ENCODE measurements at regions not wholly inside any gene's neighbourhood (a gene's known extent, or its start where the extent isn't known, plus 50 kb on each side); places are given as distances from the start of the nearest gene placed in this dataset.

DNA sequence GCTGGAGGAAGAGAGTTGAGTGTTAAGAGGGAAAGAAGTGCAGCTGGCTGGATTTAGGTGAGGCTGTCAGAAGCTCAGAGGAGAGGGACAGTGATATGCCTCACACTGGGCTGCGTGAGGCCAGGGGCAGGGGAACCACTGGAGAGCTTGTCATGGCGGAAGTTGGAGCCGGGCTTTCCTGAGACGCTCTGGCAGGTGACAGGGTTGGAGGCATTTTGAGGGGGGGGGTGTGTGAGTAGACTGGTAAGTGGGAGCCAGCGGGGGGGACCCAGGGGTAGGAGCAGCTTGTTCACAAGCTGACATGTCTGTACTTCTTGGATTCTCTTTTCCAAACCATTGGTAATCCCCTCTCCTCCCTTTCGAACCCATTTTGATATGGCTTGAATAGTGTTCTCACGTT lies 331.5 kb upstream of the RGMA start:
- no peak for DNase-seq

DNA sequence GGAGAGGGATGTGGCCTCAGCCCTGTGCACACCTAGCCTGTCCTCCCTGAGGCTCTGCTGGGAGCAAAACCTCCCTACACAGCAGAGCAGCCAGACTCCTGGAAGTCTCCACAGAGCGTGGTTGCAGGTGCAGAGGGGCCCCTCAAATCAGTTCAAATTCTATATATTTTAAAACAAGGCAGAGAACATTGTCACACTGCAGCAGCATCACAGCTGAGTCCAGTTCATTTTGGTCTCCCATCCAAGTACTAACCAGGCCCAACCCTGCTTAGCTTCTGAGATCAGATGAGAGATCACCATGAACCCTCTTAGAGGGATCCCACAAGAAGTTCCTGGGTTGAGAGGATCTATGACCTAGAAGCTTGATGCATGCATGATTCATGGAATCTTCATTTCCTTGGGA lies 331.0 kb upstream of the RGMA start:
- no peak for DNase-seq

DNA sequence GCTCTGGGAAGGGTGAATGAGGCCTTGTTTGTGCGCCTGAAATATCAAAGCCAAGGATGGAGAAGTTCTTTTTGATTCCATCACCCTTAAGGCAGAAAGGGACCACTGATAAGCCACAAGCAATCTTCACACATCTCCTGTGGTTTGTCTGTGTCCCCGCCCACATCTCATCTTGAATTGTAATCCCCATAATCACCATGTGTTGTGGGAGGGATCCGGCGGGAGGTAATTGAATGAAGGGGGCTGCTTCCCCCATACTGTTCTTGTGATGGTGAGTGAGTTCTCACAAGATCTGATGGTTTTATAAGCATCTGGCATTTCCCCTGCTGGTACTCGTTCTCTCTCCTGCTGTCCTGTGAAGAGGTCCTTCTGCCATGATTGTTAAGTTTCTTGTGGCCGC lies 329.6 kb upstream of the RGMA start:
- no peak for DNase-seq

DNA sequence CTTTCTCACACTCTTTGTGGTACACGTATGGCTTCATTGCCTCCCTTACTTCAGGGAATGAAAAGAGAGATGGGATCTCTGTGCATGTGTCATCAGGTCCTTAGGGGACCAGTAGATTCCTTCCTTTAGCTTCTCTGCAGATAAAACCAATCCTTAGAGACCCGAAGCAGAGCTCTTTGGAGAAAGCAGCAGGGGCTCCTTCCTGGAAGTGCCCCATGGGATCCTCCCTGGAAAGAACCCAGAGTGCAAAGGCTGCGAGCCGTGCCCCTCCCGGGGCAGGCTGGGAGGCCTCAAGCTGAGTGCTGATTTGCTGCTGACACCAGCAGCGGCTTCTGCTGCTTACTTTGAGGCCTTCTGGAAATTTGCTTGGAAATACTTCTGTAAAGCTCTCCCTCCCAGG lies 328.6 kb upstream of the RGMA start:
- DNase-seq, result no peak

DNA sequence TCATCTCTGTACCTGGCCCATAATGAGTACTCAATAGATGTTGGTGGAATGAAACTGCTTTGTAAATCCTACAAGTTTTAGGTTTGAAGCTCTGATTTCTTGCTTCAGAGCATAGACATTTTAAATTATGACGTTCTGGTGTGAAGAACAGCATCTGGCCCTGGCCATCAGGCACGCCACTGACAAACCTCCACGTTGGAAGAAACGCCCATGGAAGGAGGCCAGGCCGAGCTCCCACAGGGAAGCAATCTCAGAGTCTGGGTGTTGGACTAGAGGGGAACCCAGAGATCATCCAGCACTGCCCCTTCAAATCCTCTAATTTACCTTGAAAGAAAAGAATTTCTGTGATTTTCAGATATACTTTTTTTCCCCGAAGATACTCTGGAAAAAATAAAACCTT lies 328.1 kb upstream of the RGMA start:
- no peak for DNase-seq

GRCh38 chr15:93415576-93415975 lies 326.6 kb upstream of the RGMA start:
- DNase-seq, result no peak

DNA sequence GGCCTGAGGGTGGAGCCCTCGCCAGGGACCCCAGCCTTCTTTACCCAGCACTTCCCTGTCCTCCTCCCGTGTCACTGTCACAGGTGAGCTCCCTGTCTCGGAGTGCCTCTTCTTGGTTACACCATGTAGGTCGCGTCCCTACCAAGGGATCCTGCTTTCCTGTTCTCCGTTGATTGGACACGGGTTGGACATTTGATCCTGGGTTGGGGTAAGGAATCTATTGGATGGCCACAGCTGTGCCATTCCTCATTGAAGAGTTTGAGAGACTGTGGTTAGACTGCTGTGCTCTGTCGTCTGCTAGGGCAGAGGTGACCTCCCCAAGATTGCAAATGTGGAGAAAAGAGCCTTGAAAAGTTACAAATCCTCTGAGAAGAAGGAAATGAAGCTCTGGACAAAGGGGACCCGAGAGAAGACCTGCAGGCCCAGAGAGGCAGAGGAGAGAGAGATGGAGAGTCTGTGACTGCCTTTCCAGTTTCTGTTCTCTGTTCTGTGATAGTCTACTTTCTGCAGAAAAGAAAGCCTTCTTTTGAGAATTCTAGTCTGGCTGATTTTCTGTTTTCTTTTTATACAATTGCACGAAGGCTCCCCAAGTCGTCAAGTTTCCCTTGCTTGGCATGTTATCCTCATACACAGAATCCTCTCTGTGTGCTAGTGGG lies 325.7 kb upstream of the RGMA start:
- no peak for DNase-seq

DNA sequence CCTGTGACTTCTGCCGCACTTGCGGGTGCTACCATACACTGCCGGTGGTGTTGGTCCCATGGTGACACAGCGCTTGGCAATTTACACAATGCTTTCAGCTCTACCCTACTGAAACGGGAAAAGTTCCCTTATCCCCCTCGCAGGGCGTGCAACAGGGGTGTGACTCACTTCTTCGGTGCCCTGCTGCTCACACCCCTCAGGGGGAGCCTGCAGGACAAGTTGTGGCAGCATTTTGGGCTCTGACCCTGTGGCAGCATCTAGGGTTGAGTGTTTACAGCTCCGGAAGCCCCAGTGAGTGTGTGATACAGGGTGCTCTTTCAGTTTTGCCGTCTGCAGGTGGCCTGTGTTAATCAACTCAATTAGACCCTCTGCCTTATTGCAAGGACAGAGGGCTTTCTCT lies 324.7 kb upstream of the RGMA start:
- no peak for DNase-seq

DNA sequence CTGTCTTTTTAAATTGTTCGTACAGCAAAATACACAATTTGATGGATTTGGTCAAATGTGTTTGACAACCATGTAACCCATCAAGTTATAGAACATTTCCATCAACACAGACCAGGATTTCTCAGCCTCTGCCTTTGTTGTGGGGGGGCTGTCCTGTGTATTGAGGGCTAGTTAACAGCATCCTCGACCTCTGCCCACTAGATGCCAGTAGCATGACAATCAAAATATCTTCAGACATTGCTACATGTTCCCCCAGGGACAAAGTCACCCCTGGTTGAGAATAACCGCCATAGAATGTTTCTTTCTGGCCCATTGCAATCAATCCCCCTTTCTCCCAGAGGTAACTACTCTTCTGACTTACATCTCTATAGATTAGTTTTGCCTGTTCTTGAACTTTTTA lies 310.1 kb upstream of the RGMA start:
- no peak for DNase-seq

- no peak for DNase-seq
These were observed 300.2 kb upstream of the RGMA start for GRCh38 chr15:93389211-93389610.

DNA sequence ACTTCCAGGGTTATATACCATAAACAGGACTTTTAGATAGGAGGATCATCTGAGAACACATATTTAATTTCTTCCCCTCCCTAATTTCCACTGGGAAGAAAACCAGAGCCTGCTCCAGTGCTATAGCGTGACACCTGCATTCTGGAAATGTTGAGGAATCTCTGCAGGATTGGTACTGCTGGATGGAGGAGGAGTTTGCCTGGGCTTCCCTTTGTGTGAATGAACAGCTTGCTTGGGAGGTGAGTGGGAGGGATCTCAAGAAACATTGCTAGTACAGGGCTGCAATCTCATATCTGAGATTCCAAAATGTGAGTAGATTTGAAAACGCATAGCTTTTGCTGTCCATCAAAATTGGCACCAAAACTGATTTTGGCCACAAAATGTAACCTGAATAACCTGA lies 295.9 kb upstream of the RGMA start:
- DNase-seq, result no peak

DNA sequence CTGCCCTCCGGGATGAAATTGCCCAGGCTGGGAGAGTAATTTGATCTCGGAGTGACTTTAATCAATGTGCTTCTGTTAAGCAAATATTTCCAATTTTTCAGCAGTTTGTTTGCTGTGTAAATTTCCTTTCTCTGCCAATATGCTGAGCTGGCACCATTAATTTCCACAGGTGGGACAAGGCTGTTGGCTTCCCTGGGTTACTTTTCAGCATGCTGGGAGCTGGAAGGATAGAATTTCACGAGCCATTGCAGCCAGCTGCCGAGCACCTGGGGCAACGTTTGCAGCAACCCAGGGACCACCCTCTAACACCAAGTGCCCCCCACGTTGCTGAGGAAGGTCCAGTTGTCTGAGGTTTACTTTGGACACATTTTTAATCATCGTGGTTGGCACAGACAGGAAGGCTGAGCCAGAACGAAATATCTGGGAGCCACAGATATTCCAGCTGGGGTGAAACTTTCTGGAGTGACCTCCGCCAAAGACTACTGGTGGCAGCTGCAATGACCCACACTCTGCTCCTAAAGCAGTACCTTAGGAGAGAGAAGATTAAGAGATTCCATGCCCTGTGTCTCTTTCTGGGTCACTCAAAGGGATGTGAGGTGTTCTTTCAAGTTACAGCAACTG lies 293.3 kb upstream of the RGMA start:
- DNase-seq, result no peak

GRCh38 chr15:93378558-93378957 lies 289.5 kb upstream of the RGMA start:
- DNase-seq, result no peak

DNA sequence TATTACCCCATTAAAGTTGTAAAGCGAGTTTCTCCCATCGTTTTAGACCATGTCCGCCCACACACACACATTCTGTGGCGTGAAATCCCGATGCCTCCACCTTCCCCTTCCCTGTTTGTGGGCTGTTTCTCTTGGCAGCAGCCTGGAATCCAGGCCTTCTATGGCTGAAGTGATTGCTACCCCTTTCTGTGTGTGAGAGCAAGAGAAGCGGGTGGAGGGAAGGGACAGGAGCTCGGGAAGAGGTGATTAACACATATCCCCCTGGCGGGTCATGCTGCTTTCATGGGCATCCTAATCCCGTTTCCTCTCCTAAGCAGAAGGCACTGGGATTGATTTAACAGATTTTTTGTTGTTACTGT lies 283.8 kb upstream of the RGMA start:
- no peak for DNase-seq

GRCh38 chr15:93372208-93372864 lies 283.3 kb upstream of the RGMA start:
- no peak for DNase-seq

DNA sequence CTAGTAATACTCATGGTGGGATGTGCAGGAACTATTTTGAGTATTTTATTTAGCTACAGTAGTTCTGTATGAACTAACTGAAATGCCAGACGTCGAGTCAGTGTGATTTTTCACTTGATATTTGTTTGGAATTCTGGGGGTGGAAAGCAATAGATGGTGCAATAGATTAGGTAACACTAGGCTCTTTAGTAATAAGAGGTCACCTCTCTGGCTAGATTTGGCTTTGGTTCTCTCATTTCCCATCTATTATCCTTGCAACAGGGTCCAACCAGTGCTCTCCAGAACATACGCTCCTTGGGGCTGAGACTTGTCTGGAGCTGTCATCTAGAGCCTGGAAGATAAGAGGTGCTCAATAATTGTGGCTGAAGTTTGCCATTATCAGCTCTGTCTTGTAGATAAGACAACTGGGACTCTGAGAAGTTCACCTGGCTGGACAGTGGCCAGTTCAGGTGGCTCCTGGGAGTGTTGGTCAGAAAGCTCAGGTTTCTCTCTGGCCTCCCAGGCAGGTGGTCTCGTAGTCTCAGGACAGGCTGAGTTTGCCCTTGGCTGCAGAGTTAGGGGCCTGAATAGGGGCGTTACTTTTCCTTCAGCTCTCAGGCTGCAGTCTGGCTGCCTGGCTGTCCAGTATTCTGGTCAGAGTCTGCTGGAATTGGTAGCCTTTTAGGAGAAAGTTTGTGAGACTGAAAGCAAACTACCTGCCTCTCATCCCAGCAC lies 277.5 kb upstream of the RGMA start:
- no peak for DNase-seq

DNA sequence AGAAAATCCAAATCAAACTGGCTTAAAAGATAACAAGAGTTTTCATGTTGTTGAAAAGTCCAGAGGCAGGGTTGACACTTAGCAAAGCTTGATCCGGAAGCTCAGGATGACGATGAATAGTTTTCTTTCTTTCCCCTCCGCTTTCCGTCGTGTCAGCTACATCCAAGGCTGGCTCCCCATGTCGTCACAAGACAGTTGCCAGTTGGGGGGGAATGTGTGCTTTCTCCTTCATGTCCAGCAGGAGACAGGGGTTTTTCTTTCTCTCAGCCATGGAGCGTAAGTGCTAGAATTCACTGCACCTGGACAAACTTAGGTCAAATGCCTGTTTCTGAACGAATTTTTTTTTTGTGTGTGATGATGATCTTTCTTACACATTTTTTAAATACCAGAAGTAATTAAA lies 273.8 kb upstream of the RGMA start:
- no peak for DNase-seq

DNA sequence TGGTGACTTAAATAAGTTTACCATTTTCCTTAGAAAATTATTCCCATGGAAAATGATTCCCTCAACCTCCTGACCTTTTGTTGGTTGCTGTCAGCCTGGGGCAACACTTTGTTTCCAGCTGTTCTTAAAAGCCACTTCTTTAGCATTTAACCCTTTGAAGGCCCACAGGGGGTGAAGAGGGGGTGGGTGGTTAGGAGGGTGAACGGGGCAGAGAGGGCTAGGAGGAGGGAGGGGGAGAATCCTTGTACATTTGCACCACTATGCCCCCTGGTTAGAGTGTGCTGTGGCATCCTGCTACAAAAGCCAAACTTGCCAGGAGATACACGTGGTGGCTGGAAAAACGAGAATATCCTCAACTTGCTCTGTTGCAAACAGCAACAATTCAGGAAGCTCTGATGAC lies 273.2 kb upstream of the RGMA start:
- DNase-seq, result no peak

GRCh38 chr15:93361703-93362102 lies 272.7 kb upstream of the RGMA start:
- no peak for DNase-seq

GRCh38 chr15:93360976-93361375 lies 272.0 kb upstream of the RGMA start:
- no peak for DNase-seq

DNA sequence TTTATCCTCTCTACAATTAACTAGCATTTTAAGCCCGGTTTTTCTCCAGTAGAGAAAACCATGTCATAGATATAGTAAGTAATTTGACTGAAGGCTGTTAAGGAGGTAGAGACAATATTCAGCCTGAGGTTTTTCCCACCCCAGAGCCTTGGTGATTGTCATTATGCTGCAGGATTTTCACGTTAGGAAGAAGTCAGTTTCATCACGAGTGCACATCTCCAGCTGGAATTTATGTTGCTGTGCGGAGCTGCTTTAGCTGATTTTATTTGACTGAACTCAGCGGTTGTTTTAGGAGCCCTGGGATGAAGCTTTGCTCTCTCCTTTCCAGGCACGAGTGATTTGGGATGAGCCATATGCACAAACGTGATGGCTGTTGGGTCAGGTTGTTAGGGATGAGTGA lies 271.3 kb upstream of the RGMA start:
- DNase-seq, result no peak

DNA sequence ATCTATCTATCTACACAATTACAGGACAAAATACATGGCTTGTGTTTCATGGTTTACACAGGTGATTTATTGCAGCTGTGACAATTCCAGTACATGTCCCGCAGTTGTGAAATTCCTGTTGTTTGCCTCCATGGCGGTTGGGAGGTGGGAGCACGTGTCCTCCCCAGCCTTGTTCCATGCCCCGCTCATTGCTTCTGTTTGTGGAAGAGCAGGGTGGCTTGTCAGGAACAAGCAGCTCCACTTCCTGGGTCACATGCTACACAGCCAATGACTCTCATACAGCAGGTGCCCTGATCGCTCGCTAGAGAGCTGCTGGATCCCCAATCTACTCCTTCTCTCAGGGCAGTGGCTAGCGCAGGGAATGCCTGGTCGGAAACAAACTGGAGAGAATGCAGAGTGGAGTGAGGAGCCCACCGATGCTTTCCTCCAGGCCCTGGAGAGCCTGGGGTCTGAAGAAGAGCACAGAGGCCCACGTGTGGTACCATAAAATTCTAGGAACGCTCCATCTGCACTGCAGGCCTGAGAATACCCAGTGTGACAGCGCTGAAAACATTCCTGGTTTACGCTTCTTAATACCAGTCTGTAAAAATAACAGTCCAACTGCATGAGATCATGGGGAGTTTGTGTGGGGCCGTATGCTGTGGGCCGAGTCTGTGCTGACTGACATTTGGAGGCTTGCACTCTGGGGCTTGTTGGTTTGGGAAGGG lies 270.6 kb upstream of the RGMA start:
- DNase-seq, result no peak

- DNase-seq, result no peak
These were observed 270.0 kb upstream of the RGMA start for GRCh38 chr15:93359060-93359408.

Measured in renal pelvis (tissue), 1 donor.